CD4-positive, CD25-positive, alpha-beta regulatory T cell (primary cell): ENCODE measurements at regions not wholly inside any gene's neighbourhood (a gene's known extent, or its start where the extent isn't known, plus 50 kb on each side); places are given as distances from the start of the nearest gene placed in this dataset.

ENCODE experiments used
- ATAC-seq, 2 donors: fragments of 150-1000 bp; cut with Tn5 transposase; one replicate each; pipeline ENCODE4 v1.10.0; 2021; ENCODE audit warnings: low read depth in 2 of 2, moderate number of reproducible peaks in 2 of 2, moderate library complexity in 1 of 2
- DNase-seq, 3 donors: peaks; one replicate each; pipeline versions ENCODE4 v3.0.0 to v3.0.0-alpha.2; 2012 to 2022; ENCODE audit warnings: mixed read lengths in 1 of 3
- H3K27ac ChIP-seq: one replicate; pipeline ENCODE4 v1.7.0; 2013; ENCODE audit warnings: mild to moderate bottlenecking, low read length; ENCODE audit not compliant: insufficient read depth, poor library complexity, severe bottlenecking
- H3K27me3 ChIP-seq: one replicate; pipeline ENCODE4 v1.7.0; 2013; ENCODE audit warnings: low read length; ENCODE audit not compliant: control insufficient read depth, insufficient read depth
- H3K36me3 ChIP-seq: one replicate; pipeline ENCODE4 v1.7.0; 2013; ENCODE audit warnings: mild to moderate bottlenecking, low read length, moderate library complexity; ENCODE audit not compliant: control insufficient read depth, insufficient read depth
- H3K4me1 ChIP-seq: 2 replicates; pipeline ENCODE4 v1.7.0; 2013; ENCODE audit warnings: mild to moderate bottlenecking, low read length; ENCODE audit not compliant: insufficient read depth, control insufficient read depth, poor library complexity, severe bottlenecking
- H3K4me3 ChIP-seq: one replicate; pipeline ENCODE4 v1.7.0; 2013; ENCODE audit warnings: low read depth, mild to moderate bottlenecking, low read length, moderate library complexity
- H3K9me3 ChIP-seq, 2 experiments: 1 replicate in 1 of 2; 2 replicates in 1 of 2; pipeline ENCODE4 v1.7.0; 2013; ENCODE audit warnings: low read length in 2 of 2, mild to moderate bottlenecking in 1 of 2, moderate library complexity in 1 of 2; ENCODE audit not compliant: control insufficient read depth in 2 of 2
- H3K27ac Mint-ChIP-seq, 3 donors: one replicate each; pipeline ENCODE4 v1.8.0; 2020 to 2022; ENCODE audit warnings: mild to moderate bottlenecking in 3 of 3, mixed read lengths in 3 of 3, moderate library complexity in 2 of 3
- H3K27me3 Mint-ChIP-seq: one replicate; pipeline ENCODE4 v1.8.0; 2022; ENCODE audit warnings: mild to moderate bottlenecking, mixed read lengths
- H3K36me3 Mint-ChIP-seq: one replicate; pipeline ENCODE4 v1.8.0; 2020; ENCODE audit warnings: mixed read lengths
- H3K4me1 Mint-ChIP-seq, 4 donors: one replicate each; pipeline ENCODE4 v1.8.0; 2020 to 2022; ENCODE audit warnings: mixed read lengths in 4 of 4, mild to moderate bottlenecking in 1 of 4
- H3K4me3 Mint-ChIP-seq, 4 donors: one replicate each; pipeline ENCODE4 v1.8.0; 2020 to 2022; ENCODE audit warnings: mild to moderate bottlenecking in 4 of 4, mixed read lengths in 4 of 4, moderate library complexity in 3 of 4
- H3K9me3 Mint-ChIP-seq, 7 donors: one replicate each; pipeline ENCODE4 v1.8.0; 2020 to 2022; ENCODE audit warnings: mixed read lengths in 7 of 7, mild to moderate bottlenecking in 3 of 7, moderate library complexity in 2 of 7

GRCh38 chr12:66859751-66860440 lies 181.0 kb upstream of the GRIP1 start:
- H3K9me3 Mint-ChIP-seq = no peaks in the 10 kb centered on the region
- H3K27ac Mint-ChIP-seq = no peak overlapping the region
- H3K4me3 Mint-ChIP-seq = no peak overlapping the region
- no peaks in the 10 kb centered on the region for H3K4me1 ChIP-seq
- no peak overlapping the region for H3K4me3 ChIP-seq
- no peaks in the 10 kb centered on the region for H3K36me3 ChIP-seq
- DNase-seq (no peak), ATAC-seq (no peak)
- H3K27me3 ChIP-seq = peaks cover 2% of the 10 kb centered on the region
- no peaks in the 10 kb centered on the region for H3K36me3 Mint-ChIP-seq
- no peaks in the 10 kb centered on the region for H3K27me3 Mint-ChIP-seq
- peaks cover 0 to 4% (median 0%) of the 10 kb centered on the region in 4 donors for H3K4me1 Mint-ChIP-seq
- no peaks in the 10 kb centered on the region for H3K9me3 ChIP-seq
- no peak overlapping the region for H3K27ac ChIP-seq

GRCh38 chr12:66860752-66861750 lies 182.2 kb upstream of the GRIP1 start:
- H3K4me3 Mint-ChIP-seq = no peak overlapping the region
- Histone ChIP-seq H3K27ac (no peak overlapping the region), H3K36me3 (no peaks in the 10 kb centered on the region), H3K4me1 (no peaks in the 10 kb centered on the region), H3K9me3 (no peaks in the 10 kb centered on the region), H3K4me3 (no peak overlapping the region), H3K27me3 (peaks cover 2% of the 10 kb centered on the region)
- H3K9me3 Mint-ChIP-seq = no peaks in the 10 kb centered on the region
- H3K27me3 Mint-ChIP-seq = no peaks in the 10 kb centered on the region
- no peaks in the 10 kb centered on the region for H3K36me3 Mint-ChIP-seq
- peaks cover 0 to 4% (median 0%) of the 10 kb centered on the region in 4 donors for H3K4me1 Mint-ChIP-seq
- H3K27ac Mint-ChIP-seq = no peak overlapping the region
- DNase-seq = peak; percentile 28 to 67 (median 55)
- peak in 1 of 2 donors; percentile 42 for ATAC-seq

- ATAC-seq = no peak
- Mint-ChIP-seq H3K4me3 (no peak overlapping the region), H3K27me3 (no peaks in the 10 kb centered on the region), H3K4me1 (peaks cover 0 to 2% (median 0%) of the 10 kb centered on the region in 4 donors), H3K27ac (no peak overlapping the region), H3K36me3 (no peaks in the 10 kb centered on the region), H3K9me3 (no peaks in the 10 kb centered on the region)
- Histone ChIP-seq H3K4me1 (no peaks in the 10 kb centered on the region), H3K4me3 (no peak overlapping the region), H3K36me3 (no peaks in the 10 kb centered on the region), H3K9me3 (no peaks in the 10 kb centered on the region), H3K27me3 (peaks cover 5% of the 10 kb centered on the region), H3K27ac (no peak overlapping the region)
- DNase-seq = no peak
Observed at GRCh38 chr12:66862356-66862985, 183.6 kb upstream of the GRIP1 start.

GRCh38 chr12:66863276-66863675 lies 184.4 kb upstream of the GRIP1 start:
- no peaks in the 10 kb centered on the region for H3K9me3 Mint-ChIP-seq
- Histone ChIP-seq H3K4me1 (no peaks in the 10 kb centered on the region), H3K36me3 (no peaks in the 10 kb centered on the region), H3K27ac (no peak overlapping the region), H3K4me3 (no peak overlapping the region), H3K9me3 (no peaks in the 10 kb centered on the region), H3K27me3 (peaks cover 5% of the 10 kb centered on the region)
- DNase-seq = no peak
- H3K27ac Mint-ChIP-seq = no peak overlapping the region
- ATAC-seq = no peak
- no peaks in the 10 kb centered on the region for H3K4me1 Mint-ChIP-seq
- no peak overlapping the region for H3K4me3 Mint-ChIP-seq
- peaks cover 2% of the 10 kb centered on the region for H3K27me3 Mint-ChIP-seq
- H3K36me3 Mint-ChIP-seq = no peaks in the 10 kb centered on the region

GRCh38 chr12:66877925-66878324 lies 199.0 kb upstream of the GRIP1 start:
- ATAC-seq (no peak), DNase-seq (no peak)
- H3K9me3 ChIP-seq = no peaks in the 10 kb centered on the region
- no peaks in the 10 kb centered on the region for H3K4me1 ChIP-seq
- H3K27ac ChIP-seq = no peak overlapping the region
- no peaks in the 10 kb centered on the region for H3K27me3 ChIP-seq
- Mint-ChIP-seq H3K27me3 (no peaks in the 10 kb centered on the region), H3K4me3 (no peak overlapping the region), H3K27ac (no peak overlapping the region), H3K4me1 (no peaks in the 10 kb centered on the region), H3K36me3 (no peaks in the 10 kb centered on the region), H3K9me3 (peaks cover 0 to 3% (median 0%) of the 10 kb centered on the region in 7 donors)
- H3K36me3 ChIP-seq = no peaks in the 10 kb centered on the region
- H3K4me3 ChIP-seq = no peak overlapping the region

GRCh38 chr12:66879409-66879808 lies 200.5 kb upstream of the GRIP1 start:
- Histone ChIP-seq H3K36me3 (no peaks in the 10 kb centered on the region), H3K4me1 (no peaks in the 10 kb centered on the region), H3K27ac (no peak overlapping the region), H3K27me3 (no peaks in the 10 kb centered on the region), H3K9me3 (no peaks in the 10 kb centered on the region), H3K4me3 (no peak overlapping the region)
- ATAC-seq = no peak
- H3K27me3 Mint-ChIP-seq = no peaks in the 10 kb centered on the region
- H3K9me3 Mint-ChIP-seq = peaks cover 0 to 3% (median 0%) of the 10 kb centered on the region in 7 donors
- H3K36me3 Mint-ChIP-seq = no peaks in the 10 kb centered on the region
- H3K4me3 Mint-ChIP-seq = no peak overlapping the region
- no peaks in the 10 kb centered on the region for H3K4me1 Mint-ChIP-seq
- DNase-seq = no peak
- no peak overlapping the region for H3K27ac Mint-ChIP-seq

GRCh38 chr12:66881386-66881785 lies 202.5 kb upstream of the GRIP1 start:
- Mint-ChIP-seq H3K27me3 (no peaks in the 10 kb centered on the region), H3K36me3 (no peaks in the 10 kb centered on the region), H3K9me3 (peaks cover 0 to 3% (median 0%) of the 10 kb centered on the region in 7 donors), H3K4me3 (no peak overlapping the region), H3K27ac (peak overlapping the region in 1 of 3 donors; percentile 34), H3K4me1 (no peaks in the 10 kb centered on the region)
- H3K4me1 ChIP-seq = no peaks in the 10 kb centered on the region
- H3K27me3 ChIP-seq = no peaks in the 10 kb centered on the region
- H3K4me3 ChIP-seq = no peak overlapping the region
- ATAC-seq = no peak
- no peak for DNase-seq
- no peaks in the 10 kb centered on the region for H3K36me3 ChIP-seq
- H3K27ac ChIP-seq = no peak overlapping the region
- no peaks in the 10 kb centered on the region for H3K9me3 ChIP-seq
